ENCODE measurements at regions not wholly inside any gene's neighbourhood (a gene's known extent, or its start where the extent isn't known, plus 50 kb on each side); places are given as distances from the start of the nearest gene placed in this dataset.

DNA sequence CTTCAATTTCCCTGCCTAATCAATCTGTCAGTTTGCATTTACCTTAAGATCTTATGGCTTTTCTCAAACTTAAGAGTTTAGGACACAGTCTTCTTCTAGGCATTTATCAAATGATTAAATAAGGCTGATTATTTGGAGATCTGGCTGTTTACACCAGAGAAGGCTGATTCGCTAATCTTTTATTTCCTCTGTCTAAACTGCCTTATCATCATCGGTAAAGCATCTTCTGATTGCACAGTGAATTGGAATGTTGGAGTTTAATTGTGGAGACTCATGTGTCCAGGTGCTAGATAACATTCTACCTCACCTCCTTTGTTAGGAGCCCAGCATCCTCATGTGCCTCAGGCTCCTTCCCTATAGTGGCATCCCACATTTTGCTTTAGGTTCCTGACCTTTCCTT lies 100.3 kb upstream of the DDIT4L start:
- H3K4me3 ChIP-seq (replicated peaks in 1 of 2; ENCODE audit: low read depth in 2 of 2, low read length in 2 of 2): no peak overlapping the region
- DNase-seq (ENCODE audit: low read depth in 2 of 2): no peak
- TF ChIP-seq, protein P1, sequence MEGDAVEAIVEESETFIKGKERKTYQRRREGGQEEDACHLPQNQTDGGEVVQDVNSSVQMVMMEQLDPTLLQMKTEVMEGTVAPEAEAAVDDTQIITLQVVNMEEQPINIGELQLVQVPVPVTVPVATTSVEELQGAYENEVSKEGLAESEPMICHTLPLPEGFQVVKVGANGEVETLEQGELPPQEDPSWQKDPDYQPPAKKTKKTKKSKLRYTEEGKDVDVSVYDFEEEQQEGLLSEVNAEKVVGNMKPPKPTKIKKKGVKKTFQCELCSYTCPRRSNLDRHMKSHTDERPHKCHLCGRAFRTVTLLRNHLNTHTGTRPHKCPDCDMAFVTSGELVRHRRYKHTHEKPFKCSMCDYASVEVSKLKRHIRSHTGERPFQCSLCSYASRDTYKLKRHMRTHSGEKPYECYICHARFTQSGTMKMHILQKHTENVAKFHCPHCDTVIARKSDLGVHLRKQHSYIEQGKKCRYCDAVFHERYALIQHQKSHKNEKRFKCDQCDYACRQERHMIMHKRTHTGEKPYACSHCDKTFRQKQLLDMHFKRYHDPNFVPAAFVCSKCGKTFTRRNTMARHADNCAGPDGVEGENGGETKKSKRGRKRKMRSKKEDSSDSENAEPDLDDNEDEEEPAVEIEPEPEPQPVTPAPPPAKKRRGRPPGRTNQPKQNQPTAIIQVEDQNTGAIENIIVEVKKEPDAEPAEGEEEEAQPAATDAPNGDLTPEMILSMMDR (IDR thresholded peaks at IDR 0.05; ENCODE audit: low read depth, low read length): no peak

DNA sequence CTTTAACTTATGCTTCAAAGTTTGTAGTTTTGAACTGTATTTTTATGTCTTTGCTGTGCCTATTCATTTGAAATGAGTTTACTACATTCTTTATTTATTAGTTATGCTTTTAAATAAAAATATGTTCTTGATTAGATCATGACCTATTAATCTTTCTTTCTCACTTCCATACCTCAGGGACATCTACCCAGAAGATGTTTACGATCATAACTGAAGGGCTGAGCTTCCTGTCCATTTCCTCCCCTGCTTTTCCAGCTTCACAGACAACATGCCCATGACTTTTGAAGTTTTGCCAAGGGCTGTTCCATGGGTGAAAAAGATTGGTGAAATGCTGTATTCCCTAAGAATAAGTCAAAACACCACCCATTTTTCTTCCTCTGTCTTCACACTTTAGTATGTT lies 99.7 kb upstream of the DDIT4L start:
- TF ChIP-seq, protein P1 (IDR thresholded peaks at IDR 0.05; ENCODE audit: low read depth, low read length): no peak
- H3K4me3 ChIP-seq (replicated peaks in 1 of 2; ENCODE audit: low read depth in 2 of 2, low read length in 2 of 2): no peak overlapping the region
- peak; percentile 33 to 54 for DNase-seq (ENCODE audit: low read depth in 2 of 2)

DNA sequence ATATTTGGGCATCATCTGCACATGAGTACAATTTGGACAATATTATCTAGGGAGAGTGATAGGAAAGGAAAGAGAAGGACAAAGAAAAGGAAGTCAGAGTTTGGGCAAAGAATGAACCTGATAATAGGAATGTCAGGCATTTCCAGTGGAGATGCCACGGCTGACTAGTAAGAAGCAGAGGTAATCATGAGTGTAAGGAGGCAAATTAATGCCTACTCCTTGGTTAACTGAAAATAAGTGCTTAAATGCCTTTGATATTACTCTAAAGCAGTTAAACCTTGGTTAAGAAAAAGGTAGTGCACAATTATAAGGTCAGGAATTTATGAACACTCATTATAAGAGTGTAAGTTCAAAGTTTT lies 99.2 kb upstream of the DDIT4L start:
- no peak overlapping the region for H3K4me3 ChIP-seq (replicated peaks in 1 of 2; ENCODE audit: low read depth in 2 of 2, low read length in 2 of 2)
- peak in 1 of 2 donors; percentile 55 for DNase-seq (ENCODE audit: low read depth in 2 of 2)
- TF ChIP-seq, protein P1 (IDR thresholded peaks at IDR 0.05; ENCODE audit: low read depth, low read length): no peak

DNA sequence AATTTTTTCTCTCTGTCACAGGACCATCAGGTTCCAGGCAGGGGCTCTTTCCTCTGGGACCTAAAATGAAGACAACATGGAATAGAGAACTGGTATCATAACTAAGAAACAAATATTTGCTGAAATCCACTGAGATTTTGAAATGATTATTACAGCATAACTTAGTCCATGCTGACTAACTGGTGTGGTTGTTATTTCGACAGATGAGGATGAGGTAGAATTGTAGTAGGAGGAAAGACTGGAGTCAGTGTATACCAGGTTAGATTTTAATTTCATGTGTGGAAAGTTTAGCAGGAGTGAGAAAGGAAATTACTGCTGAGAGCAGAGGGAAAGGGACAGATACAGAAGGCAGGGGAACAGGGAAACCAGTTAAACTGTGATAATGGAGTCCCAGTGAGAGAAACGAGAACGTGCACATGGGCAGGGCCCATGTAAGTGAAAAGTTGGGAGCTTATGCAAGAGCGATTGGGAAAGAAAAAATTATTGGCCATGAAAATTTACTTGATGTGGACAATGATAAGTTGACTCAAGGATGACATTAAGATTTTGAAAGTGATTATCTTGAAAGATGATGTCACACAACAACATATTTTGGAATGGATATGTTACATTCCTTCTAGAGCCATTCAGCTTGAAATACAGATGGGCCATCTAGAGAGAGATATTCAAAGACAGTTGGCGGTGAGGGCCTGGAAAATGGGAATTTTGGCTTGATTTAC lies 98.7 kb upstream of the DDIT4L start:
- peak in 1 of 2 donors; percentile 74 for DNase-seq (ENCODE audit: low read depth in 2 of 2)
- TF ChIP-seq, protein P1 (IDR thresholded peaks at IDR 0.05; ENCODE audit: low read depth, low read length): no peak
- no peak overlapping the region for H3K4me3 ChIP-seq (replicated peaks in 1 of 2; ENCODE audit: low read depth in 2 of 2, low read length in 2 of 2)

DNA sequence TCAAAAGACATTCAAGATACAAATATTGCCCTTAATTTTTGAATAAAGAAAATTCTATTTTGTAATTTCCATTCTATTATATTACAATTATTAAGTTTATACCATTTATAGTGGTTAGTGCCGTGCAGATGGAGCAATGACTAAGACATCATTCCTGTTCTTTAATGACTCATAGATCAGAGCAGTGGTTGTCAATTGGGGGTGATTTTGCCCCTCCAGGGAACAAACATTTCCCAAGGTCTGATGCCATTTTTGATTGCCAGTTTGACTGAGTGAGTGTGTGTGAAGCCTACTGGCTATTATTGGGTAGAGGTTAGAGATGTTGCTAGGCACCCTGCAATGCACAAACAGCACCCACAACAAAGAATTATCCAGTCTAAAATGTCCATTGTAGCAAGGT lies 97.9 kb upstream of the DDIT4L start:
- TF ChIP-seq, protein P1 (IDR thresholded peaks at IDR 0.05; ENCODE audit: low read depth, low read length): no peak
- no peak overlapping the region for H3K4me3 ChIP-seq (replicated peaks in 1 of 2; ENCODE audit: low read depth in 2 of 2, low read length in 2 of 2)
- peak; percentile 43 to 73 for DNase-seq (ENCODE audit: low read depth in 2 of 2)

DNA sequence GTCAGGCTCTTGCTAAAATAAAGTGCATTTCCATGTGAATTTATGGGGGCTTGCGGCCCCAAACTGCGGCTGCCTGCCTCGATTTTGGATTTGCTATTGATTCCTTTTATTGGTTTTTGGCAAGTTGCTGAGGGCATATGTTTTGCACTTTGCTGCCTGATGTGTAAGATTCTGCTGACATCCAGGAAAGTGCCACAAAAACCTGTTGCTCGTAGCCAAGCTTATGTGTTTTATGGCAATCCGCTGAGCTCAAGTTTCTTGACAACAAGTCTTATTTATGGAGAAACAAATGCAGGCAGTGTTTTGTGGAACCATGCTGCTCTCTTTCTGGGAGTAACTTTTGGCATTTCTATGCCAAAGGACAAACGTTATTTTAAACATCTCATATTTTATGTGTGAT lies 97.3 kb upstream of the DDIT4L start:
- TF ChIP-seq, protein P1 (IDR thresholded peaks at IDR 0.05; ENCODE audit: low read depth, low read length): no peak
- H3K4me3 ChIP-seq (replicated peaks in 1 of 2; ENCODE audit: low read depth in 2 of 2, low read length in 2 of 2): no peak overlapping the region
- no peak for DNase-seq (ENCODE audit: low read depth in 2 of 2)

DNA sequence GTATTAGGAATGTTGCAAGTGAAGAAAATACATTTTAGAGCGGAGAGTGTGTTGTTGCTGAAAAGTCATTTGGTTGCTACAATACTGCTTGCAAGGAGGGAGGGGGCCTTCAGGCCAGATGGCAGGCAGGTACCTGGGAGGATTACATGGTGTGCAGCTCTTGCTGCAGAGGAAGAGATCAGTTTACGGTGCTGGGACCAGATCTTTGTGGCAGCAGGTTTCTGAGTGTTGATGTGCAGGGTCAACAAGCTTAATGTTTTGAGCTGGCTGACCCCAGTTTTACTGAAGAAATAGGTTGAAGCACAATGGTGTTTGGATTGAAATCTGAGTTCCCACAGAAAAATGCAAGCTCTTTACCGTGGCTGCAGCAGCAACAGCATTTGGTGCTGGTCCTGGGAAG lies 96.4 kb upstream of the DDIT4L start:
- no peak for DNase-seq (ENCODE audit: low read depth in 2 of 2)
- no peak overlapping the region for H3K4me3 ChIP-seq (replicated peaks in 1 of 2; ENCODE audit: low read depth in 2 of 2, low read length in 2 of 2)
- TF ChIP-seq, protein P1 (IDR thresholded peaks at IDR 0.05; ENCODE audit: low read depth, low read length): no peak

Data from cardiac fibroblast (primary cell).